Epithelial cell of proximal tubule (primary cell): ENCODE measurements at regions not wholly inside any gene's neighbourhood (a gene's known extent, or its start where the extent isn't known, plus 50 kb on each side); places are given as distances from the start of the nearest gene placed in this dataset.

Source experiments
- DNase-seq: peaks from one replicate; pipeline ENCODE4 v3.0.0-alpha.2; 2011; ENCODE audit warnings: low read depth
- H3K4me3 ChIP-seq: 2 replicates; pipeline ENCODE4 v1.5.1; 2011; ENCODE audit warnings: low read depth, mild to moderate bottlenecking, low read length
- CTCF ChIP-seq: conservative IDR thresholded peaks from 2 replicates; pipeline ENCODE4 v1.5.1; 2012; ENCODE audit warnings: low read depth, mild to moderate bottlenecking, low read length

- DNase-seq = no peak
- no peak overlapping the region for H3K4me3 ChIP-seq
- TF ChIP-seq CTCF = no peak
Measured at GRCh38 chr20:12957968-12958367, 50.8 kb upstream of the SPTLC3 start.
